ENCODE measurements at regions not wholly inside any gene's neighbourhood (a gene's known extent, or its start where the extent isn't known, plus 50 kb on each side); places are given as distances from the start of the nearest gene placed in this dataset.

DNA sequence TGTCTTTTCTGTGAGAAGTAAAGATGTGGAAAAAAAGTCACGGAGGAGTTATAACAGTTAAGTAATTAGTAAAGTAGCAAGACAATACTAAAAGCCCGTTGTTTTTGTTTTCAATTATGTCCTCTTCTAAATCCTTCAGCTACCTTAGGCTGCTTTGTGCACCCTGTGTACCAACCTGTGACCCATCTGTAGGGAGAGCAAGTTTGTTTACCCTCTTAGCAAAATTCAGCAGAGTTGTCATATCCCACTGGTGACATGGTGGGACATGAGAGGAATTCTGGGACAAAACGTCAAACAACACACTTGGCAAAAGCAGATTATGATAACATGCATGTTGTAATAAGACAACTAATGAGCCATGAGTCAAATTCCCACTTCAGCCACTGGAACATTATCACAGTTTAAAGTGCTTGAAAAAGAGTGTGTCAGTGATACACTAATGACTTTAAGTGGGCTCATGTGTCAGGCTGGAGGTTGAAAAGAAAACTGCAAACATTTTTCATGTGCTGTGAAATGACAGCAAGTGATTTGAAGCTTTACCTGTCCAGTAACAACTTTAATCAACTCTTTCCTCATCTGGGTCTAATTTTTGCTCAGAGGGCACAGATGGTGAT is 392.8 kb upstream of the ACVR2A start:
- no peak overlapping the region for H3K4me3 ChIP-seq (ENCODE audit: low read depth, low read length)
- TF ChIP-seq, protein P1, sequence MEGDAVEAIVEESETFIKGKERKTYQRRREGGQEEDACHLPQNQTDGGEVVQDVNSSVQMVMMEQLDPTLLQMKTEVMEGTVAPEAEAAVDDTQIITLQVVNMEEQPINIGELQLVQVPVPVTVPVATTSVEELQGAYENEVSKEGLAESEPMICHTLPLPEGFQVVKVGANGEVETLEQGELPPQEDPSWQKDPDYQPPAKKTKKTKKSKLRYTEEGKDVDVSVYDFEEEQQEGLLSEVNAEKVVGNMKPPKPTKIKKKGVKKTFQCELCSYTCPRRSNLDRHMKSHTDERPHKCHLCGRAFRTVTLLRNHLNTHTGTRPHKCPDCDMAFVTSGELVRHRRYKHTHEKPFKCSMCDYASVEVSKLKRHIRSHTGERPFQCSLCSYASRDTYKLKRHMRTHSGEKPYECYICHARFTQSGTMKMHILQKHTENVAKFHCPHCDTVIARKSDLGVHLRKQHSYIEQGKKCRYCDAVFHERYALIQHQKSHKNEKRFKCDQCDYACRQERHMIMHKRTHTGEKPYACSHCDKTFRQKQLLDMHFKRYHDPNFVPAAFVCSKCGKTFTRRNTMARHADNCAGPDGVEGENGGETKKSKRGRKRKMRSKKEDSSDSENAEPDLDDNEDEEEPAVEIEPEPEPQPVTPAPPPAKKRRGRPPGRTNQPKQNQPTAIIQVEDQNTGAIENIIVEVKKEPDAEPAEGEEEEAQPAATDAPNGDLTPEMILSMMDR (conservative IDR thresholded peaks at IDR 0.05; ENCODE audit: low read depth, low read length), result peak; percentile 26
- DNase-seq (ENCODE audit: low read depth), result no peak

DNA sequence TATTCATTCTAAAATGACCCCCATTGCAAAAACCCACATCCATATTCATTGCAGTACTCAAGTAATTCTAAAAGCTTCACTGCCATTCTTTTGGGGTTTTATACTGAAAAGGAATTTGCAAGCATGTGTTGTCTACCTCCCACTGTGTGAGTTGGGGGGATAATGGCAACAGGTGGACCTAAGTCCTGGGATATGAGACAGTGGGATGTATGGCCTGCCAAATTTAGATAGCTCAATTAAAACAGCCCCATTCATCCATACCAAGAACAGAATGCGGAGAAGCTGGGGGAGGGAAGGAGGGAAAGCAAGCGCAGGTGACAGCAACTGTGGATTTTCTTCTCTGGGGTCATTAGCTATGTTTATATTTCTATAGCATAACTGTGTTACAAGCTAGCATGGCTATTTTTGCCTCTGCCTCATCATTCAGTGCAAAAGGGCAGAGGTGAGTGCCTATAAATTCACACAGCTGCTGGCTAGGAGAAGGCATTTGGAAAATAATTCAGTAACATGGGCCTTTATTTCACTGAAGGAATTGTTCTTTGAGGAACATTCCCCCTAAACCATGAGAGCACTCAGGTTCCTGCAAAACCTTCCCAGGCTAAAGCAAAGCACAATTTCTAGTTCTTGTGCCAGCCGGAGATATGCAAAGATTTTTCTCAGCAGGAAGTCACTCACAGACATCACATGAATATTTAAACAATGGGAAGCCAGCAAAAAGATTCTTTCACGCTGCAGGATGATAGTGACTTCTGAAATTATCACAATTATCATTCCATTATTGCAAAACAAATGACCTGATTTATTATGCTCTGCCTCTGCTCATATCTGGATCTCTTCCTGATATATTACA is 393.9 kb upstream of the ACVR2A start:
- DNase-seq (ENCODE audit: low read depth), result no peak
- TF ChIP-seq, protein P1 (conservative IDR thresholded peaks at IDR 0.05; ENCODE audit: low read depth, low read length), result no peak
- H3K4me3 ChIP-seq (ENCODE audit: low read depth, low read length), result no peak overlapping the region

DNA sequence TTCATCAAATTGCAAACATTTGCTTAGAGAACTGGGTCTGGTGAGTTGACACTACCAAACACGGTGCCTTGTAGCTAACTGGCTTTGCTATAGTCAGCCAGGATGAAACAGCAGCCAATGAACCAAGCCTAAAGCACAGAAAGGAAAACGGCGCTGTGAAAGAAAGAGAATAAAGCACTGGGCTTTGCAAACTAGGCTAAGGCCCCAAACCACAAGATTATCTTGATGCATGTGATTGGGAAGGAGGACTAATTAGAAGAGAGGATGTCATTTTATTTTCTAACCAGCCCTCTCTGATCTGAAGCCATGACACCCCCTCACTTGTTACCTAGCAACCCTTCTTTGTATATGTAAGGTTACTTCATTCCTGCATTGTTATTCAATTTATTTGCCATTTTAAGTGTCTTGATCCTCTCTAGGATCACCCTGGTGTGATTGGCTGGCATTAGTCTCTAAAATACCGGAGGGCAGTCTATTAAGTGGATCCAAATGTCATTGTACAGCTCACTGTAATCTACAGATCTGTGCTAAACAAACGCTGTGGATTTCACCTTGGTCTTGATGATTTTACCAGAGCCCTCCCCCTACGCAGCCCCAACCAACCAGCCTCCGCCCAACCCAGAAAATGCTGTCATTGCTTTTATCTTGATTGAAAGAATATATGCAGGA is 395.4 kb upstream of the ACVR2A start:
- TF ChIP-seq, protein P1 (conservative IDR thresholded peaks at IDR 0.05; ENCODE audit: low read depth, low read length), result no peak
- no peak overlapping the region for H3K4me3 ChIP-seq (ENCODE audit: low read depth, low read length)
- no peak for DNase-seq (ENCODE audit: low read depth)

DNA sequence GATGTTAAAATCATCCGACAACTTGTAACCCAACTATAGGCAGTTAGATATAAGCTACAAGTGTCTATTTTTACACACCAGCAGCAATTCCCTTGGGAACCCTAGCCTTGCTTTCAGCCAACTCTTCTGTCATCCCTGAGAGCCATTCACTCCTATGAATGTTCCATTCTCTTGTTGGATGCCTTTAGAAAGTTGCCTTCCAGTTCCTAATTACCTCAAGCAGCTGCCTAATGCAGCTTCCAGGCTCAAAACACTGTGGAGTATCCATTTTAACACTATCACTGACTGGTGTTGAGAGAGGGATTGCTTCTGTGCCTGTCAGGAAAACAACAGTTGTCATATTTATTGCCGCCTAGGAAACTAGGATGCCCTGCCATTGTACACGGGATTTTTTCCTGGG is 402.0 kb upstream of the ACVR2A start:
- DNase-seq (ENCODE audit: low read depth), result no peak
- TF ChIP-seq, protein P1 (conservative IDR thresholded peaks at IDR 0.05; ENCODE audit: low read depth, low read length), result no peak
- no peak overlapping the region for H3K4me3 ChIP-seq (ENCODE audit: low read depth, low read length)

DNA sequence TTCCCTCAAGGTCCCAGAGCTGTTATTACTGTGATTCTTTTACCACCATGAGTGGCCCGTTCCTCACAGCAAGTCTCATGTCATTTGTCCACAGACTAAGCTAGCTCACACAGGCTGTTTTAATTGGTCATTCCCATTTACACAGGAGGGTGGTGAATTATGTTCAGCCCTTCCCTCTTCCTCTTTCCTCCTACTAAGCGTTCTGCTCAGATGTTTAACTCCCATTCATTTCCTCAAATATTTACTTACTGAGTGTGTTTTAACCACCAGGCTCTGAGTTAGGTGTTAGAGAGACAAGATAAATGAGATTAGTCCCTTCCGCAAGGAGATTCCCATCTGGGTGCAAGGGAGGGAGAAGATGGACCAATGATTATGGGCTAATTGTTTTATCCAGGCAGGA is 403.6 kb upstream of the ACVR2A start:
- TF ChIP-seq, protein P1 (conservative IDR thresholded peaks at IDR 0.05; ENCODE audit: low read depth, low read length), result no peak
- no peak for DNase-seq (ENCODE audit: low read depth)

DNA sequence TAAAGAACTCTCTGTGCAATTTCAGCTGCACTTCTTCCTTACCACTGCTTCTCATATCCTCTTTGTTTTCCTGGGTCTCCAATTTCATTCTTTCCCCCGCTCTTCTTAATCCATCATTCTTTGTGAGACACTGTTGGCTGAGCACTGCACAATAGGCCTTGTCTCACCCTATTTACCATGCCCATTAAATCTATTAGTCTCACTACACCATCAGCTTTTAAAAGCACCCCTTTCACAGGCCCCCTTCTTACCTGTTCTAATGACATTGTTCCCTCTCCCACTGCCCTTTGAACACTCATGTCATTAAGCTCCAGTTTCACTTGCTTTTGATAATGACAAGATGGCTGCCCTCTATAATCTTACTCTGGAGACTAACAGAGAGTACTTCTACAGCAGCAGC is 404.1 kb upstream of the ACVR2A start:
- DNase-seq (ENCODE audit: low read depth), result no peak
- H3K4me3 ChIP-seq (ENCODE audit: low read depth, low read length), result no peak overlapping the region
- TF ChIP-seq, protein P1 (conservative IDR thresholded peaks at IDR 0.05; ENCODE audit: low read depth, low read length), result no peak

More for the DNA sequence above, 403.6 kb upstream of the ACVR2A start:
- no peak overlapping the region for H3K4me3 ChIP-seq (ENCODE audit: low read depth, low read length)
